CD4-positive, alpha-beta T cell (primary cell): ENCODE measurements at regions not wholly inside any gene's neighbourhood (a gene's known extent, or its start where the extent isn't known, plus 50 kb on each side); places are given as distances from the start of the nearest gene placed in this dataset.

Source experiments
- ATAC-seq: fragments of 200-7000 bp; cut with Tn5 transposase; one replicate; pipeline ENCODE4 v1.10.0; 2022; ENCODE audit warnings: mild to moderate bottlenecking; ENCODE audit not compliant: poor library complexity
- CTCF ChIA-PET: fragments of 350-600 bp; sonication (Branson Sonifier 250); formaldehyde crosslinking; loops from one replicate; lab custom pipeline; 2021; ENCODE audit warnings: antibody characterized with exemption, inconsistent platforms; lab: Charles Lee
- POLR2A ChIA-PET: fragments of 350-600 bp; sonication (Branson Sonifier 250); formaldehyde crosslinking; loops from one replicate; lab custom pipeline; 2021; ENCODE audit warnings: antibody characterized with exemption, inconsistent platforms; lab: Charles Lee
- DNase-seq, 14 experiments: peaks; one replicate each; pipeline ENCODE4 v3.0.0-alpha.2; 2013 to 2020; ENCODE audit warnings: mixed read lengths in 2 of 14
- H3K27ac ChIP-seq, 2 donors: one replicate each; pipeline versions ENCODE4 v1.5.1 to v1.7.0; 2013; ENCODE audit warnings: low read length in 2 of 2, low read depth in 1 of 2, mild to moderate bottlenecking in 1 of 2
- H3K27me3 ChIP-seq, 2 experiments: 1 replicate in 1 of 2; 2 replicates in 1 of 2; pipeline versions ENCODE4 v1.6.1 to v1.7.0; 2013; ENCODE audit warnings: low read length in 2 of 2, control low read depth in 1 of 2, mild to moderate bottlenecking in 1 of 2, moderate library complexity in 1 of 2; ENCODE audit not compliant: insufficient read depth in 2 of 2, control insufficient read depth in 1 of 2
- H3K36me3 ChIP-seq: one replicate; pipeline ENCODE4 v1.6.1; 2013; ENCODE audit warnings: low read length, control low read depth; ENCODE audit not compliant: insufficient read depth
- H3K4me1 ChIP-seq: one replicate; pipeline ENCODE4 v1.6.1; 2013; ENCODE audit warnings: low read length, control low read depth; ENCODE audit not compliant: insufficient read depth
- H3K4me3 ChIP-seq: one replicate; pipeline ENCODE4 v1.5.1; 2013; ENCODE audit warnings: mild to moderate bottlenecking, low read length, moderate library complexity
- H3K9me3 ChIP-seq, 2 experiments: 1 replicate in 1 of 2; 2 replicates in 1 of 2; pipeline versions ENCODE4 v1.6.1 to v1.7.0; 2013; ENCODE audit warnings: low read length in 2 of 2, mild to moderate bottlenecking in 2 of 2, control low read depth in 1 of 2, moderate library complexity in 1 of 2; ENCODE audit not compliant: control insufficient read depth in 1 of 2, insufficient read depth in 1 of 2
- H3K27ac Mint-ChIP-seq: one replicate; pipeline ENCODE4 v1.8.0; 2020; ENCODE audit warnings: mixed read lengths
- H3K27me3 Mint-ChIP-seq: one replicate; pipeline ENCODE4 v1.8.0; 2021; ENCODE audit warnings: mixed read lengths
- H3K36me3 Mint-ChIP-seq: one replicate; pipeline ENCODE4 v1.8.0; 2021; ENCODE audit warnings: low read depth, mixed read lengths
- H3K4me1 Mint-ChIP-seq: one replicate; pipeline ENCODE4 v1.8.0; 2021; ENCODE audit warnings: low read depth, mixed read lengths
- H3K4me3 Mint-ChIP-seq: one replicate; pipeline ENCODE4 v1.8.0; 2020; ENCODE audit warnings: mild to moderate bottlenecking, mixed read lengths
- H3K9me3 Mint-ChIP-seq: one replicate; pipeline ENCODE4 v1.8.0; 2020; ENCODE audit warnings: mixed read lengths
- intact Hi-C, 2 experiments: fragments of 100-400 bp; cut with DNase I in 1 of 2; cut with micrococcal nuclease in 1 of 2; formaldehyde crosslinking; loops; one replicate each; pipeline versions ENCODE4 v1.15.1 to v1.9.0; 2023 to 2025; cut with DNase I, micrococcal nuclease
- TF ChIP-seq, protein P1 (sequence below): fragments of 200-600 bp; IDR thresholded peaks from one replicate; pipeline ENCODE4 v1.8.0; 2022; ENCODE audit warnings: antibody characterized with exemption, mild to moderate bottlenecking

DNA sequence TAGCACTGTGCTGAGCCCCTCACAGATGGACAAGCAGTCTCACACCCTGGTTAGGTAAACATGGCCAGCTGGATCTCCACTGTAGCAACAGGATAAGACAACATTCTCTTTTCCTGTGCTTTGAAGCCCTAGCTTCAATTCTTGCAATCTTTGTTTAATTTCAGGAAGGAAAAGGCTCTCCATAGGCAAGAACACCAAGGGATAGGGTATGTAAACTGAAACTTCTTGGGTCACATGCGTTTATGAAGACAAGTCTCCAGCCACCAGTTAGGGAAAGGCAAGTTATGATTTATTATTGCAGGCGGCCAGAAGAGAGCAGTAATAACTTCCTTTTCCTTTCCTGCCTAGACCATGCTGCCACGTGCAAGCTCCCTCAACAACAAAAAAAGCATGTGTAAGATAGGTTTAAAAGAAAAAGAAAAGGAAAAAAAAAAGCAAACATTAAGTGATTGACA, 50.1 kb upstream of the POU5F2 start:
- DNase-seq, result no peak
- no peak overlapping the region for H3K27ac Mint-ChIP-seq

More for the DNA sequence above, 50.1 kb upstream of the POU5F2 start:
- Histone ChIP-seq H3K9me3 (peaks cover 0 to 4% of the 10 kb centered on the region in 2 experiments), H3K27me3 (no peaks in the 10 kb centered on the region), H3K36me3 (peaks cover 3% of the 10 kb centered on the region), H3K4me1 (no peaks in the 10 kb centered on the region), H3K4me3 (no peak overlapping the region), H3K27ac (no peak overlapping the region)
- Mint-ChIP-seq H3K4me1 (no peaks in the 10 kb centered on the region), H3K9me3 (no peaks in the 10 kb centered on the region), H3K4me3 (no peak overlapping the region), H3K27me3 (no peaks in the 10 kb centered on the region), H3K36me3 (peaks cover 31% of the 10 kb centered on the region)
- no peak for ATAC-seq
- intact Hi-C loops, result no loop called here
- POLR2A ChIA-PET, result no interaction called here
- CTCF ChIA-PET, result no interaction called here
- TF ChIP-seq, protein P1, sequence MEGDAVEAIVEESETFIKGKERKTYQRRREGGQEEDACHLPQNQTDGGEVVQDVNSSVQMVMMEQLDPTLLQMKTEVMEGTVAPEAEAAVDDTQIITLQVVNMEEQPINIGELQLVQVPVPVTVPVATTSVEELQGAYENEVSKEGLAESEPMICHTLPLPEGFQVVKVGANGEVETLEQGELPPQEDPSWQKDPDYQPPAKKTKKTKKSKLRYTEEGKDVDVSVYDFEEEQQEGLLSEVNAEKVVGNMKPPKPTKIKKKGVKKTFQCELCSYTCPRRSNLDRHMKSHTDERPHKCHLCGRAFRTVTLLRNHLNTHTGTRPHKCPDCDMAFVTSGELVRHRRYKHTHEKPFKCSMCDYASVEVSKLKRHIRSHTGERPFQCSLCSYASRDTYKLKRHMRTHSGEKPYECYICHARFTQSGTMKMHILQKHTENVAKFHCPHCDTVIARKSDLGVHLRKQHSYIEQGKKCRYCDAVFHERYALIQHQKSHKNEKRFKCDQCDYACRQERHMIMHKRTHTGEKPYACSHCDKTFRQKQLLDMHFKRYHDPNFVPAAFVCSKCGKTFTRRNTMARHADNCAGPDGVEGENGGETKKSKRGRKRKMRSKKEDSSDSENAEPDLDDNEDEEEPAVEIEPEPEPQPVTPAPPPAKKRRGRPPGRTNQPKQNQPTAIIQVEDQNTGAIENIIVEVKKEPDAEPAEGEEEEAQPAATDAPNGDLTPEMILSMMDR, result no peak
